K562 (cell line): ENCODE measurements at regions not wholly inside any gene's neighbourhood (a gene's known extent, or its start where the extent isn't known, plus 50 kb on each side); places are given as distances from the start of the nearest gene placed in this dataset.

Source experiments
- ATF1 ChIP-seq, 2 experiments: fragments of 450-650 bp in 1 of 2; IDR thresholded peaks; 2 replicates each; pipeline ENCODE4 v1.6.1; 2016; ENCODE audit warnings: missing compliant biosample characterization in 1 of 2, missing genetic modification characterization in 1 of 2
- BHLHE40 ChIP-seq: IDR thresholded peaks from 2 replicates; pipeline ENCODE4 v1.6.1; 2011; ENCODE audit warnings: low read length, improper control_type of control experiment
- BRD9 ChIP-seq: fragments of 450-650 bp; IDR thresholded peaks from 2 replicates; pipeline ENCODE4 v1.6.1; 2018; ENCODE audit warnings: low read depth; ENCODE audit not compliant: partially characterized antibody
- CHCHD3 ChIP-seq: fragments of 250-450 bp; sonication (Bioruptor Pico); IDR thresholded peaks from 2 replicates; pipeline ENCODE4 v2.1.2; 2022; ENCODE audit warnings: mild to moderate bottlenecking
- DDX20 ChIP-seq: fragments of 450-650 bp; IDR thresholded peaks from 2 replicates; pipeline ENCODE4 v1.6.1; 2016; ENCODE audit warnings: missing genetic modification characterization, low read depth, mild to moderate bottlenecking, missing compliant biosample characterization, moderate library complexity
- E2F3 ChIP-seq: fragments of 250-450 bp; sonication (Bioruptor Pico); IDR thresholded peaks from 2 replicates; pipeline ENCODE4 v1.4.0; 2020; ENCODE audit warnings: mild to moderate bottlenecking
- ELK3 ChIP-seq: fragments of 450-650 bp; formaldehyde crosslinking; IDR thresholded peaks from 2 replicates; pipeline ENCODE4 v1.4.0; 2020; ENCODE audit warnings: mild to moderate bottlenecking
- ESRRA ChIP-seq: fragments of 450-650 bp; IDR thresholded peaks from 2 replicates; pipeline ENCODE4 v1.6.1; 2014; ENCODE audit warnings: low read depth, mild to moderate bottlenecking, moderate library complexity, borderline replicate concordance
- GABPA ChIP-seq: fragments of 200-800 bp; sonication (Bioruptor generic); conservative IDR thresholded peaks from 2 replicates; pipeline ENCODE4 v1.6.1; 2016; ENCODE audit warnings: low read depth, missing genetic modification characterization, missing compliant biosample characterization
- JUN ChIP-seq, 2 experiments: sonication (generic) in 1 of 2; formaldehyde crosslinking in 1 of 2; IDR thresholded peaks; 2 replicates each; pipeline versions ENCODE4 v1.6.1 to v1.8.0; 2012 to 2022; ENCODE audit warnings: borderline replicate concordance in 2 of 2, mild to moderate bottlenecking in 2 of 2, improper control_type of control experiment in 1 of 2, low read depth in 1 of 2, low read length in 1 of 2, missing genetic modification reagents in 1 of 2
- RBFOX2 ChIP-seq: fragments of 200-400 bp; formaldehyde crosslinking; IDR thresholded peaks from 2 replicates; pipeline ENCODE4 v1.6.1; 2017; ENCODE audit warnings: low read depth, mild to moderate bottlenecking, low read length, moderate library complexity
- SAP30 ChIP-seq: fragments of 200-600 bp; sonication (generic); IDR thresholded peaks from 2 replicates; pipeline ENCODE4 v1.6.1; 2012; ENCODE audit warnings: borderline replicate concordance, low read depth, mild to moderate bottlenecking, moderate library complexity, low read length, control low read depth, inconsistent platforms; ENCODE audit not compliant: insufficient read depth, poor library complexity, severe bottlenecking
- SNAPC5 ChIP-seq: fragments of 250-450 bp; sonication (Bioruptor Pico); IDR thresholded peaks from 2 replicates; pipeline ENCODE4 v1.8.0; 2021; ENCODE audit warnings: moderate library complexity, mild to moderate bottlenecking, inconsistent platforms
- SOX6 ChIP-seq: fragments of 450-650 bp; IDR thresholded peaks from 2 replicates; pipeline ENCODE4 v1.6.1; 2014; ENCODE audit warnings: mild to moderate bottlenecking
- SUPT5H ChIP-seq: fragments of 450-650 bp; IDR thresholded peaks from 2 replicates; pipeline ENCODE4 v1.6.1; 2016
- TGIF2 ChIP-seq: sonication (generic); formaldehyde crosslinking; IDR thresholded peaks from 2 replicates; pipeline ENCODE4 v1.8.1; 2022; ENCODE audit warnings: mild to moderate bottlenecking, missing genetic modification reagents, moderate library complexity
- ZFP36 ChIP-seq: fragments of 150-350 bp; IDR thresholded peaks from 2 replicates; pipeline ENCODE4 v1.6.1; 2018; ENCODE audit warnings: low read length, low read depth; ENCODE audit not compliant: partially characterized antibody
- ZNF282 ChIP-seq: sonication (generic); formaldehyde crosslinking; IDR thresholded peaks from 2 replicates; pipeline ENCODE4 v1.8.1; 2023; ENCODE audit warnings: missing genetic modification reagents
- ZNF311 ChIP-seq: fragments of 250-450 bp; sonication (Bioruptor Pico); IDR thresholded peaks from 2 replicates; pipeline ENCODE4 v1.4.0; 2020; ENCODE audit warnings: mild to moderate bottlenecking, moderate library complexity
- ZNF584 ChIP-seq: fragments of 200-800 bp; sonication (Bioruptor generic); IDR thresholded peaks from 2 replicates; pipeline ENCODE4 v1.6.1; 2016; ENCODE audit warnings: low read depth, mild to moderate bottlenecking, missing genetic modification characterization, missing compliant biosample characterization
- ZNF655 ChIP-seq: fragments of 250-450 bp; sonication (Bioruptor Pico); IDR thresholded peaks from 2 replicates; pipeline ENCODE4 v1.5.0; 2021
- TF ChIP-seq, protein P1 (sequence below), 3 experiments: fragments of 200-800 bp in 1 of 3; fragments of 250-450 bp in 1 of 3; fragments of 450-650 bp in 1 of 3; sonication (Bioruptor Pico) in 1 of 3; sonication (Bioruptor generic) in 1 of 3; formaldehyde crosslinking in 1 of 3; IDR thresholded peaks; 2 replicates each; pipeline versions ENCODE4 v1.6.1 to v1.8.0; 2016 to 2022; ENCODE audit warnings: mild to moderate bottlenecking in 2 of 3, missing genetic modification characterization in 2 of 3, missing compliant biosample characterization in 1 of 3, moderate library complexity in 1 of 3

GRCh38 chr3:72288955-72289691 is 504.2 kb upstream of the PROK2 start (continued):
- TF ChIP-seq, protein P1, sequence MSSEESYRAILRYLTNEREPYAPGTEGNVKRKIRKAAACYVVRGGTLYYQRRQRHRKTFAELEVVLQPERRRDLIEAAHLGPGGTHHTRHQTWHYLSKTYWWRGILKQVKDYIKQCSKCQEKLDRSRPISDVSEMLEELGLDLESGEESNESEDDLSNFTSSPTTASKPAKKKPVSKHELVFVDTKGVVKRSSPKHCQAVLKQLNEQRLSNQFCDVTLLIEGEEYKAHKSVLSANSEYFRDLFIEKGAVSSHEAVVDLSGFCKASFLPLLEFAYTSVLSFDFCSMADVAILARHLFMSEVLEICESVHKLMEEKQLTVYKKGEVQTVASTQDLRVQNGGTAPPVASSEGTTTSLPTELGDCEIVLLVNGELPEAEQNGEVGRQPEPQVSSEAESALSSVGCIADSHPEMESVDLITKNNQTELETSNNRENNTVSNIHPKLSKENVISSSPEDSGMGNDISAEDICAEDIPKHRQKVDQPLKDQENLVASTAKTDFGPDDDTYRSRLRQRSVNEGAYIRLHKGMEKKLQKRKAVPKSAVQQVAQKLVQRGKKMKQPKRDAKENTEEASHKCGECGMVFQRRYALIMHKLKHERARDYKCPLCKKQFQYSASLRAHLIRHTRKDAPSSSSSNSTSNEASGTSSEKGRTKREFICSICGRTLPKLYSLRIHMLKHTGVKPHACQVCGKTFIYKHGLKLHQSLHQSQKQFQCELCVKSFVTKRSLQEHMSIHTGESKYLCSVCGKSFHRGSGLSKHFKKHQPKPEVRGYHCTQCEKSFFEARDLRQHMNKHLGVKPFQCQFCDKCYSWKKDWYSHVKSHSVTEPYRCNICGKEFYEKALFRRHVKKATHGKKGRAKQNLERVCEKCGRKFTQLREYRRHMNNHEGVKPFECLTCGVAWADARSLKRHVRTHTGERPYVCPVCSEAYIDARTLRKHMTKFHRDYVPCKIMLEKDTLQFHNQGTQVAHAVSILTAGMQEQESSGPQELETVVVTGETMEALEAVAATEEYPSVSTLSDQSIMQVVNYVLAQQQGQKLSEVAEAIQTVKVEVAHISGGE (CRISPR knock-in tag; IDR thresholded peaks at IDR 0.05), result peak in 1 of 3 experiments; percentile 74; a peak in 2 of 6 replicates
- TF ChIP-seq ELK3, result no peak
- TF ChIP-seq ZNF655 (CRISPR knock-in tag), result no peak
- no peak for TF ChIP-seq SAP30
- peak; percentile 79; the same call in 1 of the 2 replicates for TF ChIP-seq ZNF584 (CRISPR knock-in tag)
- no peak for TF ChIP-seq ZNF282 (CRISPR knock-in tag)
- peak; percentile 79 for TF ChIP-seq RBFOX2
- no peak for TF ChIP-seq ZFP36
- TF ChIP-seq SNAPC5, result no peak
- TF ChIP-seq BHLHE40, result peak; percentile 80
- no peak for TF ChIP-seq ATF1 (CRISPR knock-in tag; IDR thresholded peaks at IDR 0.05)
- TF ChIP-seq ATF1 (tag; IDR thresholded peaks at IDR 0.05), result peak; percentile 70
- 0 out of 2 replicates have a peak, but pooled peaks have one; percentile 59 for TF ChIP-seq E2F3 (CRISPR knock-in tag)
- no peak for TF ChIP-seq ZNF311
- TF ChIP-seq ESRRA, result no peak
- peak; percentile 82 for TF ChIP-seq SOX6
- peak; percentile 23 for TF ChIP-seq BRD9
- TF ChIP-seq SUPT5H, result 0 out of 2 replicates have a peak, but pooled peaks have one; percentile 31
- no peak for TF ChIP-seq CHCHD3 (CRISPR knock-in tag)
- TF ChIP-seq TGIF2 (CRISPR knock-in tag), result no peak
- peak; percentile 48; the same call in 1 of the 2 replicates for TF ChIP-seq JUN (IDR thresholded peaks at IDR 0.05; ENCODE audit: borderline replicate concordance, low read depth, low read length)
- no peak for TF ChIP-seq JUN (CRISPR knock-in tag; IDR thresholded peaks at IDR 0.05; ENCODE audit: borderline replicate concordance)
- no peak for TF ChIP-seq DDX20 (tag)
- no peak for TF ChIP-seq GABPA (tag)
